GM12891 (cell line): ENCODE measurements at regions not wholly inside any gene's neighbourhood (a gene's known extent, or its start where the extent isn't known, plus 50 kb on each side); places are given as distances from the start of the nearest gene placed in this dataset.

ENCODE experiments used
- DNase-seq: peaks from one replicate; pipeline ENCODE4 v3.0.0; 2011; ENCODE audit warnings: low spot score; ENCODE audit not compliant: insufficient read length
- FAIRE-seq: peaks from 2 replicates; lab custom pipeline; 2011; peaks lifted over from hg19 to GRCh38; lab: Jason Lieb, UNC
- PAX5 ChIP-seq: IDR thresholded peaks from 2 replicates; pipeline ENCODE4 v1.6.1; 2011; ENCODE audit warnings: low read length, moderate library complexity, mild to moderate bottlenecking; ENCODE audit not compliant: insufficient read depth, severe bottlenecking
- POLR2A ChIP-seq: IDR thresholded peaks from 2 replicates; pipeline ENCODE4 v1.6.1; 2011; ENCODE audit warnings: low read depth, low read length, control low read depth
- POLR2AphosphoS5 ChIP-seq: IDR thresholded peaks from 2 replicates; pipeline ENCODE4 v1.6.1; 2011; ENCODE audit warnings: low read depth, low read length, control low read depth
- POU2F2 ChIP-seq: IDR thresholded peaks from 2 replicates; pipeline ENCODE4 v1.6.1; 2011; ENCODE audit warnings: low read depth, mild to moderate bottlenecking, control low read depth, low read length, moderate library complexity
- SPI1 ChIP-seq: IDR thresholded peaks from 2 replicates; pipeline ENCODE4 v1.6.1; 2011; ENCODE audit warnings: low read depth, low read length, control low read depth
- TAF1 ChIP-seq: IDR thresholded peaks from 2 replicates; pipeline ENCODE4 v1.6.1; 2011; ENCODE audit warnings: low read depth, low read length, control low read depth

DNA sequence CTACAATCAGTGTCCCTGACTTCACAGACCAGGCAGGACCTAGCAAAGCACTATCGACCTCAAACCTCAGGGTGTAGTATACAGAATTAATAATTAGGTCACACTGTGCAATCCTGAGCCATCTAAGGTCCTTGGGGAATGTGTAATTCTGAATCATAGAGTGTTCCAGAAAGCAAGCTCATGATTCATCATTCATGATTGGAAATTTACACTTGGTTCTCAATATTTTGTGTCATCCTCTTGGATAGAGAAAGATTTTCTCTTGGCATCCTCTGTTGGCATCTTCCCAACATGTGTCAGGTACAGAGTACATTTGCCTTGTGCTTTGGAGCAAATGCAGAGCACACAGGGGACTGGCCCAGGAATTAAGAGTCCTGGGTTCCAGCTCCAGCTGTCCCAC, 245.0 kb upstream of the NT5C1B start:
- DNase-seq (no peak), FAIRE-seq (no peak)
- no peak for TF ChIP-seq POLR2AphosphoS5
- no peak for TF ChIP-seq TAF1
- no peak for TF ChIP-seq PAX5
- no peak for TF ChIP-seq SPI1
- TF ChIP-seq POU2F2, result no peak
- no peak for TF ChIP-seq POLR2A

- TF ChIP-seq POLR2A (no peak), POLR2AphosphoS5 (no peak), POU2F2 (no peak), SPI1 (no peak), TAF1 (no peak), PAX5 (no peak)
- FAIRE-seq (no peak), DNase-seq (no peak)
Measured at GRCh38 chr2:18833941-18834340, 244.6 kb upstream of the NT5C1B start.

GRCh38 chr2:18831916-18832510, 242.6 kb upstream of the NT5C1B start:
- DNase-seq (no peak), FAIRE-seq (no peak)
- no peak for TF ChIP-seq SPI1
- no peak for TF ChIP-seq POU2F2
- no peak for TF ChIP-seq POLR2AphosphoS5
- no peak for TF ChIP-seq PAX5
- no peak for TF ChIP-seq POLR2A
- no peak for TF ChIP-seq TAF1

DNA sequence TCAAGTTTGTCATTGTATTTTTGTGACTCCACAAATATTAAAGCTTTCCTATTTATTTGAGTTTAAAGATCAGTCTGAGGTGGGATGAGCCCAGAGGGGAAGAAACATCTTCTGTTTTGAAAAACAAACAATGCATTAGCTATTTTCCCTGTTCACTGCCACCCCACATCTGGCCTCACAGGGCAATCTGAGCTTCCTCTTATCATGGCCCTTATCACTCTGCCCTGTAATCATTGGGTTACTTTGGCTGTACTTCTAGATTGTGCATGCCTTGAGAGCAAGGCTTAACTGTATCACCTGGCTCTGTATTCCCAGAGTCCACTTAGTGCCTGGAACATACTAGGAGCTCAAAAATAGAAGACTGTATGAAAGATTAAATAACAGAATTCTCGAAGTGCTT, 241.6 kb upstream of the NT5C1B start:
- DNase-seq (no peak), FAIRE-seq (no peak)
- TF ChIP-seq TAF1 (no peak), SPI1 (no peak), PAX5 (no peak), POU2F2 (no peak), POLR2A (no peak), POLR2AphosphoS5 (no peak)

GRCh38 chr2:18829976-18830375, 240.6 kb upstream of the NT5C1B start:
- FAIRE-seq (no peak), DNase-seq (no peak)
- TF ChIP-seq PAX5 (no peak), POLR2AphosphoS5 (no peak), TAF1 (no peak), SPI1 (no peak), POU2F2 (no peak)

- no peak for DNase-seq
- FAIRE-seq, result no peak
- TF ChIP-seq POLR2AphosphoS5, result no peak
- TF ChIP-seq PAX5, result no peak
- no peak for TF ChIP-seq POU2F2
- no peak for TF ChIP-seq POLR2A
- no peak for TF ChIP-seq SPI1
- TF ChIP-seq TAF1, result no peak
Measured at GRCh38 chr2:18829251-18829902, 240.0 kb upstream of the NT5C1B start.

DNA sequence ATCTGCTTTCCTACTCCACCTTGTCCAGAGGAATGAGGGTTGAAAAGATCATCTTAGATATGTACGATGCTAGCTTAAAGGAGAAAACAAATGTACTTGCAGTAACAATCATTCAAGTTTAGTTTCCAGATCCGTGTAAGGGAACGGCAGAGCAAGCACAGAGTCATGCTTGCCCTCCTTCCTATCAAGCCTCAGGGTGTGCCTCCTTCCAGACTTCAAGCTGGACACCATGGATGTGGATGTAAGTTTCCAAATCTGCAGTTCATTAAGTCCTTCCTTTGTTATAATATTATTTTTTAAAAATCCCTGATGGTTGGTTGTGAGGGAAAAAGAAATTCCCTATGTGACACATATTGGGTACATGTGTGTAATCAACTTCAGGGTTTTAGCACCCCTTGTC, 238.9 kb upstream of the NT5C1B start:
- TF ChIP-seq TAF1, result no peak
- no peak for TF ChIP-seq POU2F2
- TF ChIP-seq SPI1, result no peak
- no peak for TF ChIP-seq PAX5
- TF ChIP-seq POLR2AphosphoS5, result no peak
- TF ChIP-seq POLR2A, result no peak
- DNase-seq, result no peak
- FAIRE-seq, result no peak

DNA sequence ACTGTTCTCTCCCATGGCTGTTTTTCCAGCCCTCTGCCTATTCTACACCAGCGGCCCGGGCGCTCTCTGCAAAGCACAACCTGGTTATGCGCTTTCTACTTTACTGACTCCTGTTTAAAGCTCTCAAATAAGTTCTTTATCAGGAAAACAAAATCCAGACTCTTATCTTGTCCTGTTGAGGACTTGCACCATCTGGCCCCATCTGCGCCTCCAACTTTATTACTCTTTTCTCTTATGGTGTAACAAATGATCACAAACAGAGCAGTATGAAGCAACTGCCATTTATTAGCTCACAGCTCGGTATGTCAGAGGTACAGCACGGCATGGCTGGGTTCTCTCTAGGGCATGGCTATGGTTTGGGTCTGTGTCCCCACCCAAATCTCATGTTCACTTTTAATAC, 236.5 kb upstream of the NT5C1B start:
- no peak for DNase-seq
- FAIRE-seq, result no peak
- TF ChIP-seq TAF1 (no peak), SPI1 (no peak), PAX5 (no peak), POU2F2 (no peak), POLR2A (no peak), POLR2AphosphoS5 (no peak)

DNA sequence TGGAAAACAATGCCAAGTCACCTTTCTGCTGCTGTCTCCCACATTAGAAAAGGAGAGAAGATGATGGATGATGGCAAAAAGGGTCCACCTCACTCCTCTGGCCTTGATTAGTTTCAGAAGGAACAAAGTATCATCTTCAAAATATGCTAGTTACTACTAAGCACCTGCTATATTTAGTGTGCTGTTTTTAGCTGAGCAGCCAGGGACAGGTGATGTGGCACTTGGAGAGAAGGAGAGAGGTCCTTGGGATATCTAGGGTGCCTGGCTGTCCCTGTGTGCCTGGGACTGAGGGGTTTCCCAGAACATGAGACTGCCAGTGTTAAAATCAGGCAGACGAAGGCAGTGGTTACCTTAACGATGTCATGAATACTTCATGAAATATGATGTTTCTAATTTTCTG, 235.5 kb upstream of the NT5C1B start:
- DNase-seq (no peak), FAIRE-seq (no peak)

More for the DNA sequence above, 235.5 kb upstream of the NT5C1B start:
- TF ChIP-seq POLR2AphosphoS5, result no peak
- no peak for TF ChIP-seq PAX5
- TF ChIP-seq TAF1, result no peak
- no peak for TF ChIP-seq SPI1
- TF ChIP-seq POLR2A, result no peak
- no peak for TF ChIP-seq POU2F2
